Stomach (tissue), 8 donors: ENCODE measurements at regions not wholly inside any gene's neighbourhood (a gene's known extent, or its start where the extent isn't known, plus 50 kb on each side); places are given as distances from the start of the nearest gene placed in this dataset.

Experiments used
- DNase-seq, 2 donors: peaks; one replicate each; pipeline versions ENCODE4 v3.0.0 to v3.0.0-alpha.2; 2013 to 2019
- H3K27ac ChIP-seq, 5 donors: fragments of 200-600 bp in 4 of 5; sonication (generic) in 4 of 5; one replicate each; pipeline ENCODE4 v1.5.1; 2013 to 2019; ENCODE audit warnings: mild to moderate bottlenecking in 1 of 5, moderate library complexity in 1 of 5
- H3K27me3 ChIP-seq, 3 donors: fragments of 200-600 bp; sonication (generic); one replicate each; pipeline ENCODE4 v1.5.1; 2017 to 2019; ENCODE audit warnings: mixed run types in 1 of 3
- H3K36me3 ChIP-seq, 4 donors: fragments of 200-600 bp; sonication (generic); 1 replicate in 3 of 4; 2 replicates in 1 of 4; pipeline ENCODE4 v1.5.1; 2016 to 2019
- H3K4me1 ChIP-seq, 4 donors: fragments of 200-600 bp; sonication (generic); one replicate each; pipeline ENCODE4 v1.5.1; 2016 to 2019
- H3K4me3 ChIP-seq, 4 donors: fragments of 200-600 bp; sonication (generic) in 3 of 4; one replicate each; pipeline ENCODE4 v1.5.1; 2016 to 2019; ENCODE audit warnings: mild to moderate bottlenecking in 1 of 4
- H3K9me3 ChIP-seq, 4 donors: fragments of 200-600 bp; sonication (generic); one replicate each; pipeline ENCODE4 v1.5.1; 2016 to 2019
- EP300 ChIP-seq: sonication (generic); formaldehyde crosslinking; IDR thresholded peaks from one replicate; pipeline ENCODE4 v1.6.1; 2017; ENCODE audit warnings: antibody characterized with exemption
- POLR2A ChIP-seq, 4 donors: fragments of 450-650 bp; IDR thresholded peaks; one replicate each; pipeline ENCODE4 v1.6.1; 2016; ENCODE audit warnings: antibody characterized with exemption in 4 of 4, control low read depth in 2 of 4, mild to moderate bottlenecking in 1 of 4, moderate library complexity in 1 of 4
- POLR2AphosphoS5 ChIP-seq, 3 donors: sonication (generic); formaldehyde crosslinking; IDR thresholded peaks; one replicate each; pipeline ENCODE4 v1.6.1; 2016; ENCODE audit warnings: antibody characterized with exemption in 3 of 3
- WGBS, 5 donors: extraction: QIAGEN DNeasy Blood & Tissue Kit in 3 of 5; methylation state at CpG; one replicate each; pipeline versions ENCODE4 v1.1.5 to v1.1.7; 2013 to 2018; 5-methylcytosine and 5-hydroxymethylcytosine counted together
- intact Hi-C: fragments of 100-400 bp; cut with DNase I; formaldehyde crosslinking; loops from one replicate; pipeline ENCODE4 v1.15.1; 2023; ENCODE audit warnings: low total_unique reads
- TF ChIP-seq, protein P1 (sequence below), 7 experiments: fragments of 450-650 bp in 4 of 7; fragments of 200-600 bp in 3 of 7; sonication (generic) in 3 of 7; IDR thresholded peaks; one replicate each; pipeline ENCODE4 v1.5.1; 2016 to 2019; ENCODE audit warnings: antibody characterized with exemption in 7 of 7, control low read depth in 2 of 7, mild to moderate bottlenecking in 1 of 7
- donor health status: healthy with polysubstance abuse.
- donor health status: Bipolar disorder and iron deficiency.
- donor health status: healthy.

DNA sequence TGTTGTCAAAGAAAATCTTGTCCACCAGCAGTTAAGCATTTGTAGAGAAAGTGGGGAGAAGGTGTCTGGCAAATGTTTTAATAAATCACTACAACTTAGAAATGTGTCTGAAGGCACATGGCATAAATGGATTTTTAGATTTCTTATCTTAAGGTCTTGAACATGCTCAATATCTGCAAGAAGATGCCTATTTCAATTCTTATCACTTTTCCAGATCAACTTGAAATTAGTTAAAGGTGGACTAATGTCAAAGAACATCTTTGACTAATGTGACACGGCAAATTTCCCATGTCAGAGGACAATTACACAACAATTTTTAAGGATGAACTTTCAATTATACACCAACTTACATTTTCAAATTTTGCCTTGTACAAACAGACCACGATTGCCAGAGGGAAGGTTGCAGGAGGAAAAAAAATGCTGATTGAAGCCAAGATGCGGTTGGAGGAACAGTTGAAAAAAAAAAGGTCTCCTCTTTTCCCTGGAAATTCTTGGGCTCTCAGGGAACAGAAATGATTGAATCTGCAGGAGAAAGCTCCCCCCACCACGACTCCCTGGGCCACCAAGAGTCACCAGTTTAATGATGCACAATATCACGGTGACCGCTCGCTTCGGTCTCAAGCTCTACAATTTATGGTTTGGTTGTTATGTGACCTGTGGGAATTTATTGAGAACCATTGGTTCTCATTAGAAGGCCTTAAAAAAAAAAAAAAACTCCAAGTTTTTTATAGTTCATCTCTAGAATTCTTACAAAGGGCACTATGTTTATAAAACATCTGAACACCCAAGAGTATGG lies 507.6 kb upstream of the ADAMTS9 start:
- TF ChIP-seq POLR2AphosphoS5 (IDR thresholded peaks at IDR 0.05) (no peak), POLR2A (IDR thresholded peaks at IDR 0.05) (no peak), EP300 (no peak)
- TF ChIP-seq, protein P1, sequence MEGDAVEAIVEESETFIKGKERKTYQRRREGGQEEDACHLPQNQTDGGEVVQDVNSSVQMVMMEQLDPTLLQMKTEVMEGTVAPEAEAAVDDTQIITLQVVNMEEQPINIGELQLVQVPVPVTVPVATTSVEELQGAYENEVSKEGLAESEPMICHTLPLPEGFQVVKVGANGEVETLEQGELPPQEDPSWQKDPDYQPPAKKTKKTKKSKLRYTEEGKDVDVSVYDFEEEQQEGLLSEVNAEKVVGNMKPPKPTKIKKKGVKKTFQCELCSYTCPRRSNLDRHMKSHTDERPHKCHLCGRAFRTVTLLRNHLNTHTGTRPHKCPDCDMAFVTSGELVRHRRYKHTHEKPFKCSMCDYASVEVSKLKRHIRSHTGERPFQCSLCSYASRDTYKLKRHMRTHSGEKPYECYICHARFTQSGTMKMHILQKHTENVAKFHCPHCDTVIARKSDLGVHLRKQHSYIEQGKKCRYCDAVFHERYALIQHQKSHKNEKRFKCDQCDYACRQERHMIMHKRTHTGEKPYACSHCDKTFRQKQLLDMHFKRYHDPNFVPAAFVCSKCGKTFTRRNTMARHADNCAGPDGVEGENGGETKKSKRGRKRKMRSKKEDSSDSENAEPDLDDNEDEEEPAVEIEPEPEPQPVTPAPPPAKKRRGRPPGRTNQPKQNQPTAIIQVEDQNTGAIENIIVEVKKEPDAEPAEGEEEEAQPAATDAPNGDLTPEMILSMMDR (IDR thresholded peaks at IDR 0.05) = no peak
- no peaks in the 10 kb centered on the region for H3K27me3 ChIP-seq
- WGBS, 5 donors = 82 to 87% (median 85%) methylated on average over 8 of the region's 8 CpGs

DNA sequence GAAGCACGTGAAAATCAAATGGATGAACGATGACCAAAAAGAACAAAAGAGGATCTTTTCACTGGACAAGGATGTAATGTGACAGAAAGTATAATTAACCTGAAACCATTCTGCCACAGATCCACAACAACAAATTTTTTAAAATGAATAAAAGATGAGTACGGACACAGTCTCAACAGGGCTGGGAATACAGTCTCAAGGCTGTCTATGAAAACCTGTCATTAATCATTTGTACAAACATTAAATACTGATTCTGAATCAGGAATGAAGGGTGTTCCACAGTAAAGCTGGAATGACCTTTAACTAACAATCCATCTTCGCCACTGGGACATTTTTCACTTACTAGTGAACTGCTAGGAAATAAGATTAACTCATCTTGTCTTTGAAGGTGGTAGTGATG lies 506.9 kb upstream of the ADAMTS9 start:
- Histone ChIP-seq H3K27ac (no peak overlapping the region), H3K4me3 (no peak overlapping the region), H3K4me1 (no peaks in the 10 kb centered on the region), H3K36me3 (no peaks in the 10 kb centered on the region), H3K9me3 (no peaks in the 10 kb centered on the region), H3K27me3 (no peaks in the 10 kb centered on the region)
- intact Hi-C loops = no loop called here
- TF ChIP-seq, protein P1 (IDR thresholded peaks at IDR 0.05) = no peak
- TF ChIP-seq POLR2A (IDR thresholded peaks at IDR 0.05) (no peak), POLR2AphosphoS5 (IDR thresholded peaks at IDR 0.05) (no peak), EP300 (no peak)
- DNase-seq = no peak
- 86 to 91% (median 89%) methylated on average over 4 of the region's 4 CpGs for WGBS, 5 donors

More for the DNA sequence above, 507.6 kb upstream of the ADAMTS9 start:
- DNase-seq = no peak
- Histone ChIP-seq H3K9me3 (no peaks in the 10 kb centered on the region), H3K4me3 (no peak overlapping the region), H3K4me1 (no peaks in the 10 kb centered on the region), H3K36me3 (no peaks in the 10 kb centered on the region), H3K27ac (no peak overlapping the region)
- intact Hi-C loops = no loop called here

DNA sequence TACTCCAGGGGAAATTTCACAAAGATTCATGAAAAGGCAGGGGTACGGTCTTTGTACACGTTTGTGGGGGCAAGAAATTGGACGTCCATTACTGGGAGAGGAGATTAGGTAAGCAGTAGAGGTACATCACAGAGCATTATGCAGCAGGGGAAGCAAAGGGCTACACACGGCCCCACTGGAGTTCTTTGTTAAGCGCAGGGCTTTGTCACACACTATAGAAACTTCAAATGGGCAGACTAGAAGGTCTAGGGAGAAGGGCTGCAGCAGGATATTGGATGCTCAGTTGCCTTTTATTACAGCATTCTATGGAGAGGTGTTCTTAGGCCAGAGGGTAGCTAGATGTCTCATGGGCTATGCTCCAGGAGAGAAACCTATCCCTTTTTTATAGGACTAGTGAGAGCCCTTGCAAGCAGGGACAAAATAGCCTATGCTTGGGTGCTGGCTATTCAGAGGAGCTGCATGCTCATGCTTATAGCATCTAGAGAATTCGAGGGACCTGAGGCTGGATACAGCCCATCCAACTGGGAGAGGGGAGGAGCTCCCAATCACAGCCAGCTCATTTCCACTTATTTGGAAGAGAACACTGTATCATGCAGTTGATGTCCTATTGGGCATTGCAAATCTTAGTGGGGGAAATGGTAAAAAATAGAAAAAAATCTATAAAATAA lies 506.4 kb upstream of the ADAMTS9 start:
- Histone ChIP-seq H3K27ac (no peak overlapping the region), H3K9me3 (no peaks in the 10 kb centered on the region), H3K27me3 (no peaks in the 10 kb centered on the region), H3K4me3 (no peak overlapping the region), H3K36me3 (no peaks in the 10 kb centered on the region), H3K4me1 (no peaks in the 10 kb centered on the region)
- intact Hi-C loops = no loop called here
- no peak for TF ChIP-seq POLR2A (IDR thresholded peaks at IDR 0.05)
- TF ChIP-seq POLR2AphosphoS5 (IDR thresholded peaks at IDR 0.05) = no peak
- TF ChIP-seq EP300 = no peak
- TF ChIP-seq, protein P1 (IDR thresholded peaks at IDR 0.05) = no peak
- no peak for DNase-seq
- WGBS, 5 donors = 81 to 96% (median 83%) methylated on average over 6 of the region's 6 CpGs

DNA sequence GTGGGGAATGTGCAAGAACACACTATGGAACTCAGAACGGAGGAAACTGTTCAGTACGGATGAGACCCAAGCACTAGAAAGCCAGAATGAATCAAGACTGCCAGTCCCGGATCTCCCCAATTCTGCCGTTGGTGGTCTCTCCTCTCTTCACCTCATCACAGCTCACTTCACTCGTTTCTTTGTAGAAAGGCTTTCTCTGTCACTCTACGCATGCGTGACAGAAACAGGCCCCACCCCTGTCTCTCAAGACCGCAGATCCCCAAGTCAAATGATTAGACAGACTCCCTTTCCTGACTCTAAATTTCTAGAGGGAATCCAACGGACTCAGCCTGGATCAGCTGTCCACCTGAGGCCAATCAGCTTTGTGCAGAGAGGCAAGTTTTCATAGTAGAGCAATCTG lies 505.7 kb upstream of the ADAMTS9 start:
- Histone ChIP-seq H3K9me3 (no peaks in the 10 kb centered on the region), H3K27ac (no peak overlapping the region), H3K36me3 (no peaks in the 10 kb centered on the region), H3K27me3 (no peaks in the 10 kb centered on the region), H3K4me3 (no peak overlapping the region), H3K4me1 (no peaks in the 10 kb centered on the region)
- DNase-seq = no peak
- 85 to 89% (median 89%) methylated on average over 9 of the region's 9 CpGs for WGBS, 5 donors
- intact Hi-C loops = no loop called here
- TF ChIP-seq POLR2A (IDR thresholded peaks at IDR 0.05) (no peak), POLR2AphosphoS5 (IDR thresholded peaks at IDR 0.05) (no peak), EP300 (no peak)
- TF ChIP-seq, protein P1 (IDR thresholded peaks at IDR 0.05) = no peak
